Activated T-cell treated with anti-CD3 and anti-CD28 coated beads, Interleukin-2, amount 50 U/mL, for 1 hour (primary cell): ENCODE measurements at regions not wholly inside any gene's neighbourhood (a gene's known extent, or its start where the extent isn't known, plus 50 kb on each side); places are given as distances from the start of the nearest gene placed in this dataset.
"Not testable (repeated sequence)": the region's sequence is repeated elsewhere in the genome, so short reads cannot be mapped to it uniquely, and the experiment has no call there.

ENCODE experiments used
- DNase-seq: peaks from one replicate; pipeline ENCODE4 v3.0.0-alpha.2; 2020

DNA sequence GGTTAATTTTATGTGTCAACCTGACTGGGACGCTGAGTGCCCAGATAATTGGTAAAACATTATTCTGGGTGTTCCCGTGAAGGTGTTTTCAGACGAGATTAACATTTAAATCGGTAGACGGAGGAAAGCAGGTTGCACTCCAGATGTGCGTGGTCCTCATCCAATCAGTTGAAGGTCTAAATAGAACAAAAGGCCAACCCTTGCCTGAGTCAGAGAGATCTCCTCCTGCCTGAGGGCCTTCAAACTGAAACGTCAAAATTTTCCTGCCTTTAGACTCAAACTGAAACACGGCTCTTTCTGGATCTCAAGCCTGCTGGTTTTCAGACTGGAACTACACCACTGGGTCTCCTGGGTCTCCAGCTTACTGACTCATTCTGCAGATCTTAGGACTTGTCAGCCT, 70.9 kb downstream of the NPIPA5 start:
- not testable (repeated sequence) for DNase-seq

GRCh38 chr16:15305889-15306288, 72.2 kb downstream of the NPIPA5 start:
- DNase-seq: not testable (repeated sequence)

- not testable (repeated sequence) for DNase-seq
Observed at GRCh38 chr16:15303667-15304324, 74.3 kb downstream of the NPIPA5 start.

DNA sequence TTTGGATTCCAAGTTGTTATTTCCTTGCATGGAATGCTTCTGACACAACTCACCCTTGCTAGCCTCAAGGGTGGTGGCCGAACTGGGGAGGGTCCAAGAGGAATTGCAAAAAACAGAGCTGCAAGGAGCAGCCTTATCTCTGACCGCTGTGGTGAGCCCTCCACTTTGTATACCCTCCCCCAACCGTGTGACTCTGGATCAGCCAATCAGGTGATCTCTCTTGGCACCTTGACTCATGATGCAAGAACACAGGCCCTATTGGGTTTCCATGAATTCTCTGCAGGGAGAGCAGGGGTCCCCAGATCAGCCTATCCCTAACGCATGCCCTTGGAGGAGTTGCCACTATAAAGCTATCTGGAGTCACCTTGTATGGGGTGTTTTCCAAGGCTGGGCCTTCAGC, 81.0 kb downstream of the NPIPA5 start:
- DNase-seq: not testable (repeated sequence)

DNA sequence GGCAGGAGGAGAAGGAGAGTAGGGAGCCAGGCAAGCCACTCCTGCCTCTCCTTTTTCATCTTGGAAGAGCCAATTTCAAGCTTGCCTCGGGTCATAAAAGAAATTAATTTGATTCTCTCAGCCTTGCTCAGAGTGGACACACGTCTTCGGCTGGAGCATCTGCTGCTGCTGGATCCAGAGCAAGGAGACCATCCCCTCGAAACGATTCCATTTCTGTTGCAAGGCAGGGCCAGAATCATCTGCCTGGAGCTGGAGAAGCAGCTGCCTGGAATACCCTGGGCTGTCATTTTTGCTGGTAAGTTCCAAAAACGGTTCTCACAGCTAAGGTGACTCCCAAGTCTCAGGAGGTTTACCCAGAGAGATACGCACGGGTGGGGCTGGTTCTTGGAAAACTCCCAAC, 103.3 kb downstream of the NPIPA5 start:
- DNase-seq: not testable (repeated sequence)

- not testable (repeated sequence) for DNase-seq
Observed at GRCh38 chr16:15273964-15274363, 104.1 kb downstream of the NPIPA5 start.

DNA sequence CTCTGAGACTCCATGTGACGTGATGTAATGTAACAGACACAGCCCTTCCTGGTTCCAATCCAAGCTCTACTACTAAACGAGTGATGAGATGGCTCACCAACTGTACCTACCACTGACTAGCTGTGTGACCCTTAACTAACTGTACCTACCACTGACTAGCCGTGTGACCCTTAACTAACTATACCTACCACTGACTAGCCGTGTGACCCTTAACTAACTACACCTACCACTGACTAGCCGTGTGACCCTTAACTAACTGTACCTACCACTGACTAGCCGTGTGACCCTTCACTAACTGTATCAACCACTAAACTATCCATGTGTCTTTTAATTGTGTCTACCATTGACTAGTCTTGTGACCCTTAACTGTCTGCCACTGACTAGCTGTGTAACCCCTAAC, 111.2 kb downstream of the NPIPA5 start:
- DNase-seq: not testable (repeated sequence)

DNA sequence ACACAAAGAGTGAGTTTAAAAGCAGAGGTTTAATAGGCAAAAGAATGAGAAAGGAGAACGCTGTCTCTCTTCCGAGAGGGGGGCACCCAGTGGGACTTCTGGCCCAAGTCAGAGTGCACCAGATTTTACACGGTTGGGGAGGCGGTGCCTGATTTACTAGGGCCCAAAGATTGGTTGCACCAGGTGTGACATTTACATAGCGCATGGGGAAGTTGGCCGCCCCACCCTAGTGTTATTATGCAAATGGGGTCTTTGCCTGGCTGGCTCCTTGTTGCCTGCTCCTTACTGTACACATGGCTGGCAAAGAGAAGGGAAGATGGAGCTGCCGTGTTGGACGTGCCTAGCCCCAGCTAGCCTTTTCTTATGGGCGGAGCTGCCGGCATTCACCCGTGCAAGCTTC, 115.9 kb downstream of the NPIPA5 start:
- not testable (repeated sequence) for DNase-seq

GRCh38 chr16:15247971-15248370, 130.1 kb downstream of the NPIPA5 start:
- DNase-seq: not testable (repeated sequence)

GRCh38 chr16:15236674-15237323, 141.3 kb downstream of the NPIPA5 start:
- DNase-seq: not testable (repeated sequence)

- DNase-seq: not testable (repeated sequence)
Observed at GRCh38 chr16:15235140-15235539, 141.1 kb upstream of the RRN3 start.

DNA sequence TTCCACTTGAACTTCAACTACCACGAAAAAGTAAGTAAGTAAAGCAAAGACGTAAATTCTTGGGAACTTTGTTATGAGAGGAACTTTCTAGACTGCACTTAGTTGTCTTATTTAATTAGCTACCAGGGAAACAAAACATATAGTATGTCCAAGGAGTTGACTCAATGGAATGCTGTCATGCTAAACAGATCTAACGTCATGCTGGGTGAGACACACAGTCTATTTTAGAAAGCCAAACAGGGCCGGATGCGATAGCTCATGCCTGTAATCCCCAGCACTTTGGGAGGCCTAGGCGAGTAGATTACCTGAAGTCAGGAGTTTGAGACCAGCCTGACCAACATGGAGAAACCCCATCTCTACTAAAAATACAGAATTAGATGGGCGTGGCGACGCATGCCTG, 140.6 kb upstream of the RRN3 start:
- DNase-seq: not testable (repeated sequence)

- DNase-seq: not testable (repeated sequence)
Observed at GRCh38 chr16:15230432-15230831, 136.4 kb upstream of the RRN3 start.

- not testable (repeated sequence) for DNase-seq
Observed at GRCh38 chr16:15229661-15230060, 135.6 kb upstream of the RRN3 start.

DNA sequence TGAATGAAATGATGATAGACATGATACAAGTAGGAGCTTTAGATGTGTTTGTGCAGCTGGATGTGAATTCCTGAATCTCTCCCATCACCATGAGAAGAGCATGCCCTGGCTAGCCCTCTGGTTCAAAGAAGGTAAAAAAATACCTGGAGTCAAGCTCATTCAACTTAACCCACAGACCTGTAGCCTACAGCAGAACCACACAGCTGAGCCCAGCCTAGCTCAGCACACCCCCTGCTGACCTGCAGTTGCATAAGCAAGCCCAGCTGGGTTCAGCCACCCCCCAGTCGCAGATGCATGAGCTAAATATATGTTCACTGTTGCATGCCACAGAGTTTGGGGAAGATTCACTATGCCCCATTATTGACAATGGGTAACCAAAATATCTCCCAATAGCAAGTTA, 130.6 kb upstream of the RRN3 start:
- DNase-seq: not testable (repeated sequence)

DNA sequence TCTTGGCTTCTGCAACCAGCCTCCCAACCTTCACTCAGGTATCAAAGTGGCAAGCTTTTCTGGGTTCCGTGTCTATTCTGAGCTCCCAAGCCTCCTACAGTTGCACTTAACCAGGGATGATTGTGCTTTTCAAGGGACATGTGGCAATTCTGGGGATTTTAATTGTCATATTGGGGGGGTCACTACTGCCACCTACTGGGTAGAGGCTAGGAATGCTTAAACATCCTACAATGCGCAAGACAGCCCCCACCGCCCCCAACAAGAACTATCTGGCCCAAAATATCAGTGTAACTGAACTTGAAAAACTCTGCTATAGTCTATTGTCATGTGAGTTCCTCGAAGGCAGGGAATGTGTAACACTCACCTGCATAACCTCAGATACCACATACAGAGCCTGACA, 129.3 kb upstream of the RRN3 start:
- DNase-seq: not testable (repeated sequence)

- peak; percentile 20 for DNase-seq
Observed at GRCh38 chr16:15219679-15220615, 125.9 kb upstream of the RRN3 start.

DNA sequence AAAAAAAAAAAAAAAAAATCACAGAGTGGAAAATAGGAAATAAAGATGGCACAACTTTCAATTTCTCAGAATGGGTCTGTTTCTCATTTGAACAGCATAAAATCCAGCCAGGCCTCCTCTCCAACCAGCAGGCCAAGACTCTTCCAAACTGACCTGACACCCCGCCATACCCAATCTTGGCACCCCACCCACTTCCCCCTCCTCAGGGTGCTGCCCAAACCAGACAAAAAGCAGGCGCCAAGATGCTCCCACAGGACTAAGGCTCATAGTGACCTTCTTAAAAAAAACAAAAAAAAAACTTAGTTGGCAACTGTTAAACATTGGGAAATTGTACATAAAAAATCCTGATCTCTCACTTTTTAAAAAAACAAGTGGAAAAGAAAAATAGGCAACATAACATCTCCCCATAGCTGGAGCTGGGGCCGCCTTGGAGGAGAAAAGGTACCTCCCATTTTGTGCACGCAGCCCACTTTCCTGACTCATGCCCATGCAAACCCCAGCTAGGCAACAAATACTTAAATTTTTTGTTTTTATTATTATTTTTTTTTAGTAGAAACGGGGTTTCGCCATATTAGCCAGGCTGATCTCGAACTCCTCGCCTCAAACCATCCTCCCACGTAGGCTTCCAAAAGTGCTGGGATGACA, 124.9 kb upstream of the RRN3 start:
- not testable (repeated sequence) for DNase-seq

DNA sequence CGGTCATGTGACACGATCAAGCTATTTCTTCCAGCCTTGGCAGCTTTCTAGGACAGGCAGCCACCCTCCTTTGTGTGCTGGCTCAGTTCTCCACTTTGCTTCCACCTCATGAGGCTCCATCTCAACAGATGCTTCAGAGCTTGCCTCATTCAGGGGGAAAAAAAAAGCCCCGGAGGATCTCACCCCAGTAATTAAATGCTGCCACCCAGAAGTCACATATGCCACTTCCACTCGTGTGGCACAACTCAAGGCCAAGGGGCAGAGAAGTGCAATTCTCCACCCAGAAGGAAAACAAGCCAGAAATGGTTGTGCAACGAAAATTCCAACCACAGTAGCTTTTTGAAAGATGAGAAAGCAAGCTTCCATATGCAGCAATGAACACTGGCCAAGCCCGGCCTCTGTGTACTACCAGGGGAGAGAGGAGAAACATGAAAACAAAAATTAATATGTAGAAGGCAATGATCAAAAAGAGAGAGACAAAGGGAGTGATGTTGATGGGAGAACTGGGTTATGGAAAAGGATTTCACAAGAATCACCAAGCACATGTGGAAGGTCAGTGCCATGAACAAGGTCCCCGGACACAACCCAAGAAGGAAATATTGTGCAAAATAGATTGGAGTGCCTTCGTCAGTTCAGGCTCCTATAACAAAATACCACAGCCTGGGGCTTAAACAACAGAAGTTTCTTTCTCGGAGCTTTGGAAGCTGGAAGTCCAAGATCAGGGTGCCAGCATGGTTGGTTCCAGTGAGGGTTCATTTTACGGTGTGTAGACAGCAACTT, 113.3 kb upstream of the RRN3 start:
- DNase-seq: not testable (repeated sequence)

DNA sequence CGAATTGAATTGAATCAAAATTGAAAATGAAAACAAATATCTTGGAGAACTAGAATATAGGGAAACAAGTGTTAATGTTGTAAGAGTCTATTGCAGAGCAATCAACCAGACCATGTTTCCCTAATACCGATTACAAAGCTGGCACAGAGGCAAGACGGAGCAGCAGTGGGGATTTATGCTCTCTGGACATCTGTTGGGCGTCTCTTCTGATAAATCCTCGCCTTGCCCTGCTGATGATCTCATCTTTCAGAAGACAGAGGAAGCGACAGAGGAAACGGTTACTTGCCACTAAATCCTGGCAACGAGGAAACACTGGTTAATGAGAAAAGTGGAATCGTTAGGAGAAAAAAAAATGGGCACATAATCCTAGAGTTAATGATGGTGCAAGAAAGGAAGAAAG, 112.4 kb upstream of the RRN3 start:
- DNase-seq: not testable (repeated sequence)

DNA sequence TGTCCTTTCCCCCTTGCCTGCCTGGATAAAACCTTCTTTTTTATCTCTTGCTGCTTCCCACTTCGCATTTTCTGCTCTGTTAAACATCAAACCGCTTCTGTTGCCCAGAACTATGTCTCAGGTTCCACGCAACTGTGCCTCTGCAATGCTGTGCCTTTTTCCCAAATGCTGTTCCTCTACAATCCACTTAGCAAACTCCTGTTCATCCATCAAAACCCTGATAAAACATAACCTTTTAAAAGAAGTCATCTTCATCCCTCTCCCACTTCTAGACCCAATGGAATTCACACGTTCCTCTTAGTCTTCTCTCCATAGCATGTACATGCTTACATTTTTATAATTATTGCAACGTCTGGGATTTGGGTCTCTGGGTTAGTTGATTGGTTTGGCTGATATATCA, 111.9 kb upstream of the RRN3 start:
- DNase-seq: not testable (repeated sequence)

GRCh38 chr16:15204571-15204970, 110.5 kb upstream of the RRN3 start:
- DNase-seq: not testable (repeated sequence)
